HEK293 (cell line): ENCODE measurements at regions not wholly inside any gene's neighbourhood (a gene's known extent, or its start where the extent isn't known, plus 50 kb on each side); places are given as distances from the start of the nearest gene placed in this dataset.

Experiments
- CTCF ChIA-PET: fragments of 350-600 bp; formaldehyde crosslinking; extraction: SDS; loops from one replicate; lab custom pipeline; 2021; ENCODE audit warnings: antibody characterized with exemption; lab: Yijun Ruan, JAX
- POLR2A ChIA-PET: fragments of 300-600 bp; formaldehyde crosslinking; extraction: SDS; loops from one replicate; lab custom pipeline; 2020; ENCODE audit warnings: antibody characterized with exemption, inconsistent platforms; lab: Yijun Ruan, JAX
- H3K27ac ChIP-seq: fragments of 200-500 bp; sonication (Bioruptor generic); 2 replicates; pipeline ENCODE4 v1.5.1; 2014; ENCODE audit warnings: low read depth, low read length, control low read depth, inconsistent platforms; ENCODE audit errors: extremely low read depth
- H3K36me3 ChIP-seq, 2 experiments: fragments of 200-500 bp in 1 of 2; sonication (Bioruptor generic) in 1 of 2; 1 replicate in 1 of 2; 2 replicates in 1 of 2; pipeline ENCODE4 v1.5.1; 2014 to 2017; ENCODE audit warnings: inconsistent platforms in 2 of 2, low read length in 2 of 2; ENCODE audit not compliant: control insufficient read depth in 2 of 2, insufficient read depth in 1 of 2
- H3K4me1 ChIP-seq: fragments of 200-500 bp; sonication (Bioruptor generic); 2 replicates; pipeline ENCODE4 v1.5.1; 2014; ENCODE audit warnings: mild to moderate bottlenecking, low read length, inconsistent platforms; ENCODE audit not compliant: control insufficient read depth, insufficient read depth
- H3K4me3 ChIP-seq: 2 replicates; pipeline ENCODE4 v1.5.1; 2011; ENCODE audit warnings: low read depth, mild to moderate bottlenecking, control low read depth, low read length, moderate library complexity
- H3K9me3 ChIP-seq: fragments of 200-500 bp; sonication (Bioruptor generic); 2 replicates; pipeline ENCODE4 v1.5.1; 2014; ENCODE audit warnings: low read depth, low read length, inconsistent platforms; ENCODE audit not compliant: control insufficient read depth, insufficient read depth
- ELK4 ChIP-seq: IDR thresholded peaks from 2 replicates; pipeline ENCODE4 v1.6.1; 2011; ENCODE audit warnings: mild to moderate bottlenecking, low read depth, low read length, borderline replicate concordance
- KLF16 ChIP-seq: fragments of 450-650 bp; formaldehyde crosslinking; IDR thresholded peaks from 2 replicates; pipeline ENCODE4 v1.5.1; 2017; ENCODE audit warnings: missing biosample characterization, missing genetic modification characterization
- KLF8 ChIP-seq: fragments of 450-650 bp; formaldehyde crosslinking; IDR thresholded peaks from 2 replicates; pipeline ENCODE4 v1.5.1; 2016; ENCODE audit warnings: missing biosample characterization, missing genetic modification characterization
- REPIN1 ChIP-seq: fragments of 450-650 bp; formaldehyde crosslinking; IDR thresholded peaks from 2 replicates; pipeline ENCODE4 v1.5.1; 2017; ENCODE audit warnings: missing biosample characterization, missing genetic modification characterization, low read depth
- SCRT2 ChIP-seq: fragments of 450-650 bp; formaldehyde crosslinking; IDR thresholded peaks from 2 replicates; pipeline ENCODE4 v1.5.1; 2016; ENCODE audit warnings: missing biosample characterization, missing genetic modification characterization
- SP7 ChIP-seq: fragments of 450-650 bp; formaldehyde crosslinking; IDR thresholded peaks from 2 replicates; pipeline ENCODE4 v1.5.1; 2016; ENCODE audit warnings: missing biosample characterization, missing genetic modification characterization
- ZFP41 ChIP-seq: fragments of 450-650 bp; formaldehyde crosslinking; IDR thresholded peaks from 2 replicates; pipeline ENCODE4 v1.5.1; 2016; ENCODE audit warnings: missing biosample characterization, missing genetic modification characterization, borderline replicate concordance
- ZNF114 ChIP-seq: fragments of 450-650 bp; formaldehyde crosslinking; IDR thresholded peaks from 2 replicates; pipeline ENCODE4 v1.5.0; 2017; ENCODE audit warnings: missing biosample characterization, missing genetic modification characterization
- ZNF202 ChIP-seq: fragments of 450-650 bp; formaldehyde crosslinking; IDR thresholded peaks from 2 replicates; pipeline ENCODE4 v1.5.1; 2016; ENCODE audit warnings: missing biosample characterization, missing genetic modification characterization, borderline replicate concordance
- ZNF221 ChIP-seq: fragments of 450-650 bp; formaldehyde crosslinking; IDR thresholded peaks from 2 replicates; pipeline ENCODE4 v1.5.1; 2017; ENCODE audit warnings: missing biosample characterization, missing genetic modification characterization, borderline replicate concordance
- ZNF23 ChIP-seq: fragments of 450-650 bp; formaldehyde crosslinking; IDR thresholded peaks from 2 replicates; pipeline ENCODE4 v1.5.1; 2016; ENCODE audit warnings: missing biosample characterization, missing genetic modification characterization, borderline replicate concordance
- ZNF239 ChIP-seq: fragments of 450-650 bp; formaldehyde crosslinking; IDR thresholded peaks from 2 replicates; pipeline ENCODE4 v1.5.1; 2016; ENCODE audit warnings: missing biosample characterization, missing genetic modification characterization
- ZNF24 ChIP-seq: fragments of 450-650 bp; formaldehyde crosslinking; IDR thresholded peaks from 2 replicates; pipeline ENCODE4 v1.5.1; 2016; ENCODE audit warnings: missing biosample characterization, missing genetic modification characterization
- ZNF292 ChIP-seq: fragments of 450-650 bp; formaldehyde crosslinking; IDR thresholded peaks from 2 replicates; pipeline ENCODE4 v1.5.1; 2016; ENCODE audit warnings: low read depth, missing biosample characterization, missing genetic modification characterization, borderline replicate concordance
- ZNF302 ChIP-seq: fragments of 450-650 bp; formaldehyde crosslinking; IDR thresholded peaks from 2 replicates; pipeline ENCODE4 v1.5.1; 2016; ENCODE audit warnings: missing biosample characterization, missing genetic modification characterization, low read depth
- ZNF354C ChIP-seq: fragments of 450-650 bp; formaldehyde crosslinking; IDR thresholded peaks from 2 replicates; pipeline ENCODE4 v1.5.1; 2016; ENCODE audit warnings: missing biosample characterization, missing genetic modification characterization, low read depth, borderline replicate concordance
- ZNF37A ChIP-seq: fragments of 450-650 bp; IDR thresholded peaks from 2 replicates; pipeline ENCODE4 v1.5.1; 2018; ENCODE audit warnings: missing biosample characterization, missing genetic modification characterization
- ZNF404 ChIP-seq: fragments of 450-650 bp; formaldehyde crosslinking; IDR thresholded peaks from 2 replicates; pipeline ENCODE4 v1.5.1; 2017; ENCODE audit warnings: missing biosample characterization, missing genetic modification characterization
- ZNF473 ChIP-seq: fragments of 450-650 bp; formaldehyde crosslinking; IDR thresholded peaks from 2 replicates; pipeline ENCODE4 v1.5.1; 2017; ENCODE audit warnings: missing biosample characterization, missing genetic modification characterization
- ZNF521 ChIP-seq: fragments of 450-650 bp; formaldehyde crosslinking; IDR thresholded peaks from 2 replicates; pipeline ENCODE4 v1.5.1; 2017; ENCODE audit warnings: missing biosample characterization, mild to moderate bottlenecking, missing genetic modification characterization
- ZNF558 ChIP-seq: fragments of 450-650 bp; formaldehyde crosslinking; IDR thresholded peaks from 2 replicates; pipeline ENCODE4 v1.5.1; 2016; ENCODE audit warnings: missing biosample characterization, missing genetic modification characterization
- ZNF560 ChIP-seq: fragments of 450-650 bp; formaldehyde crosslinking; IDR thresholded peaks from 2 replicates; pipeline ENCODE4 v1.5.1; 2017; ENCODE audit warnings: missing biosample characterization, missing genetic modification characterization, borderline replicate concordance
- ZNF626 ChIP-seq: fragments of 450-650 bp; sonication (Bioruptor Pico); formaldehyde crosslinking; IDR thresholded peaks from 2 replicates; pipeline ENCODE4 v1.5.1; 2018; ENCODE audit warnings: missing biosample characterization, missing genetic modification characterization, inconsistent platforms
- ZNF645 ChIP-seq: fragments of 450-650 bp; formaldehyde crosslinking; IDR thresholded peaks from 2 replicates; pipeline ENCODE4; 2016; ENCODE audit warnings: missing biosample characterization, missing genetic modification characterization
- ZNF664 ChIP-seq: fragments of 450-650 bp; formaldehyde crosslinking; IDR thresholded peaks from 2 replicates; pipeline ENCODE4 v1.5.1; 2016; ENCODE audit warnings: missing biosample characterization, missing genetic modification characterization
- ZNF791 ChIP-seq: fragments of 450-650 bp; formaldehyde crosslinking; IDR thresholded peaks from 2 replicates; pipeline ENCODE4 v1.5.1; 2016; ENCODE audit warnings: missing biosample characterization, missing genetic modification characterization
- ZNF843 ChIP-seq: fragments of 450-650 bp; formaldehyde crosslinking; IDR thresholded peaks from 2 replicates; pipeline ENCODE4 v1.5.1; 2016; ENCODE audit warnings: missing biosample characterization, missing genetic modification characterization
- ZSCAN18 ChIP-seq: fragments of 450-650 bp; formaldehyde crosslinking; IDR thresholded peaks from 2 replicates; pipeline ENCODE4 v1.5.1; 2016; ENCODE audit warnings: missing biosample characterization, missing genetic modification characterization

GRCh38 chr3:1583044-1583443 lies 490.2 kb downstream of the CNTN6 start:
- TF ChIP-seq ZNF37A (tag by site-specific recombination) = no peak
- no peak for TF ChIP-seq ZFP41
- TF ChIP-seq ZNF202 = no peak
- TF ChIP-seq ZNF292 = no peak
- no peak for TF ChIP-seq ZNF114 (tag by site-specific recombination)
- no peak for TF ChIP-seq ZNF791
- no peak for TF ChIP-seq ELK4
- TF ChIP-seq ZNF843 (tag by site-specific recombination) = no peak
- no peak for TF ChIP-seq ZNF404 (tag by site-specific recombination)
- TF ChIP-seq ZNF221 (tag by site-specific recombination) = no peak
- TF ChIP-seq ZNF24 (tag by site-specific recombination) = no peak
- no peak for TF ChIP-seq ZNF239
- no peak for TF ChIP-seq ZNF302 (tag by site-specific recombination)
- no peak for TF ChIP-seq ZNF626 (tag by site-specific recombination)
- ChIA-PET CTCF (no interaction called here), POLR2A (no interaction called here)
- H3K9me3 ChIP-seq = no peaks in the 10 kb centered on the region
- H3K36me3 ChIP-seq = no peaks in the 10 kb centered on the region
- no peak overlapping the region for H3K4me3 ChIP-seq
- no peak overlapping the region for H3K27ac ChIP-seq
- H3K4me1 ChIP-seq = no peaks in the 10 kb centered on the region

- ChIA-PET POLR2A (no interaction called here), CTCF (no interaction called here)
- no peak for TF ChIP-seq ZNF354C
- TF ChIP-seq ZNF645 = no peak
- no peak for TF ChIP-seq KLF16 (tag by site-specific recombination)
- TF ChIP-seq ZNF521 = no peak
- TF ChIP-seq SCRT2 = no peak
- no peak for TF ChIP-seq ZNF473 (tag by site-specific recombination)
- TF ChIP-seq ZNF23 (tag by site-specific recombination) = no peak
- no peak for TF ChIP-seq SP7
- no peak for TF ChIP-seq ZNF560
- TF ChIP-seq ZNF558 (tag by site-specific recombination) = no peak
- no peak for TF ChIP-seq KLF8 (tag by site-specific recombination)
- no peak for TF ChIP-seq ZSCAN18 (tag by site-specific recombination)
- no peak for TF ChIP-seq ZNF664 (tag by site-specific recombination)
- no peak for TF ChIP-seq ZNF202
- no peak for TF ChIP-seq REPIN1 (tag by site-specific recombination)
- Histone ChIP-seq H3K4me3 (no peak overlapping the region), H3K9me3 (no peaks in the 10 kb centered on the region), H3K27ac (no peak overlapping the region), H3K4me1 (no peaks in the 10 kb centered on the region), H3K36me3 (no peaks in the 10 kb centered on the region)
Observed at GRCh38 chr3:1587426-1587825, 494.6 kb downstream of the CNTN6 start.
